ENCODE measurements at regions not wholly inside any gene's neighbourhood (a gene's known extent, or its start where the extent isn't known, plus 50 kb on each side); places are given as distances from the start of the nearest gene placed in this dataset.

DNA sequence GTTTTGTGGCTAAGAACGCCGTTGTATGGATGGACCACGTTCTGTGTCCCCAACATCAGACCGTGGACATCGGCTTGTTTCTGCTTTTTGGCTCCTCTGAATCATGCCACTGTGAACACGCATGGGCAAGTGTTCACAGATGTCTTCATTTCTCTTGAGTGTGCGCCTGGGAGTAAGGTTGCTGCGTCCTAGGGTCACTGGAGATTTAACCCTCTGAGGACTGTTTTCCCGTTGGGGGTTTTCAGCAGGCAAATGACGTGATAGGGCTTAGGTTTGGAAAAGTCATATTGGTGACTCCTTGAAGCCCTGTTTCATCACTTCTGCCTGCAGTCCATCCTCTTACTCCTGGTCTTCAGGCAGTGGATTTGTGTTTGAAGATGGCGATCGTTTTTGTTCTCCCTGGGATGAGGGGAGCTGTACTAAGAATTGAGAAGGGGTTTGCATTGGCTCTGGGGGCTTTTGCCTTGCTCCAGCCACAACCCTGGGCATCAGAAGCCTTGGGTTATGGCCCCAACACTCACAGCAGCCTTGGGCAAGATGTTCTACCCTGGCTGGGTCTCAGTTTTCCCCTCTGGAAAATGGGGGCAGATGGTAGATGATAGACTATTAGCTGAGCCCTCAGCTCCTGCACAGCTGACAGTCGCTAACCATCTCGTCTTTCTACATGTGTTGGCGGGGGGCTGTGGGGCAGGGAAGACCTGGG lies 67.2 kb upstream of the CIBAR2 start:
- CTCF ChIA-PET = no interaction called here
- Histone ChIP-seq H3K4ac (ENCODE audit: low read depth, low read length) (peak overlapping the region; percentile 49; the same call in 1 of the 2 replicates), H4K91ac (ENCODE audit: insufficient read depth, low read depth, low read length) (no peak overlapping the region), H3K9me1 (ENCODE audit: insufficient read depth, low read length) (peaks cover 15% of the 10 kb centered on the region), H2AK5ac (ENCODE audit: low read depth, low read length) (peak overlapping the region; percentile 86; the same call in 1 of the 2 replicates), H3K27ac (ENCODE audit: insufficient read depth, low read length) (no peak overlapping the region), H3K23ac (ENCODE audit: low read depth, low read length) (no peak overlapping the region), H2AK9ac (replicated peaks; ENCODE audit: low read depth, low read length, poor library complexity) (peak overlapping the region; percentile 29), H2BK5ac (ENCODE audit: low read depth, low read length, poor library complexity, severe bottlenecking) (no peak overlapping the region), H3K4me2 (ENCODE audit: low read depth, low read length) (no peak overlapping the region), H2BK20ac (ENCODE audit: low read depth, low read length) (peak overlapping the region; percentile 15; the same call in 1 of the 2 replicates), H3K27me3 (ENCODE audit: control insufficient read depth, insufficient read depth, low read length) (no peaks in the 10 kb centered on the region), H3K9ac (ENCODE audit: low read depth, low read length) (no peak overlapping the region), H2BK15ac (ENCODE audit: low read depth, low read length) (no peak overlapping the region), H2BK120ac (ENCODE audit: low read depth, low read length) (peak overlapping the region; percentile 28; the same call in 1 of the 2 replicates), H4K20me1 (ENCODE audit: insufficient read depth, low read length) (peaks cover 74% of the 10 kb centered on the region), H3K9me3 (ENCODE audit: control insufficient read depth, insufficient read depth, low read length) (peaks cover 6% of the 10 kb centered on the region), H2AFZ (replicated peaks; ENCODE audit: low read length, poor library complexity) (no peak overlapping the region), H3K36me3 (ENCODE audit: control insufficient read depth, insufficient read depth, low read length) (peaks cover 33% of the 10 kb centered on the region), H3K14ac (replicated peaks; ENCODE audit: low read depth, low read length) (no peak overlapping the region), H3K56ac (ENCODE audit: extremely low read depth, insufficient read depth, low read length) (no peak overlapping the region), H3K4me1 (ENCODE audit: control insufficient read depth, insufficient read depth, low read length) (peaks cover 20% of the 10 kb centered on the region), H3K4me3 (ENCODE audit: insufficient read depth, low read depth, low read length) (no peak overlapping the region), H4K5ac (ENCODE audit: low read depth, low read length) (no peak overlapping the region), H3K18ac (ENCODE audit: low read depth, low read length) (no peak overlapping the region), H3K79me1 (ENCODE audit: low read depth in 1 of 2, low read length in 2 of 2) (peaks cover 38 to 97% of the 10 kb centered on the region in 2 experiments), H4K8ac (ENCODE audit: low read depth in 2 of 2, low read length in 2 of 2) (peak overlapping the region in 1 of 2 experiments; percentile 34; a peak in 2 of 4 replicates)
- TF ChIP-seq POLR2A (IDR thresholded peaks at IDR 0.05; ENCODE audit: low read depth, low read length) (no peak), MAZ (IDR thresholded peaks at IDR 0.05; ENCODE audit: borderline replicate concordance, low read depth, low read length) (no peak), MXI1 (IDR thresholded peaks at IDR 0.05; ENCODE audit: borderline replicate concordance, low read depth, low read length) (no peak), RCOR1 (IDR thresholded peaks at IDR 0.05; ENCODE audit: insufficient replicate concordance, low read length) (no peak), NFE2L2 (IDR thresholded peaks at IDR 0.05; ENCODE audit: low read depth, low read length) (no peak), FOS (IDR thresholded peaks at IDR 0.05; ENCODE audit: low read depth, low read length) (no peak), MAFK (IDR thresholded peaks at IDR 0.05; ENCODE audit: low read depth, low read length) (no peak), RFX5 (IDR thresholded peaks at IDR 0.05; ENCODE audit: low read depth, low read length) (no peak), CEBPB (IDR thresholded peaks at IDR 0.05; ENCODE audit: low read depth, low read length) (no peak), CHD1 (IDR thresholded peaks at IDR 0.05; ENCODE audit: low read depth, low read length) (no peak), SMC3 (IDR thresholded peaks at IDR 0.05; ENCODE audit: low read depth, low read length) (no peak)
- TF ChIP-seq, protein P1, sequence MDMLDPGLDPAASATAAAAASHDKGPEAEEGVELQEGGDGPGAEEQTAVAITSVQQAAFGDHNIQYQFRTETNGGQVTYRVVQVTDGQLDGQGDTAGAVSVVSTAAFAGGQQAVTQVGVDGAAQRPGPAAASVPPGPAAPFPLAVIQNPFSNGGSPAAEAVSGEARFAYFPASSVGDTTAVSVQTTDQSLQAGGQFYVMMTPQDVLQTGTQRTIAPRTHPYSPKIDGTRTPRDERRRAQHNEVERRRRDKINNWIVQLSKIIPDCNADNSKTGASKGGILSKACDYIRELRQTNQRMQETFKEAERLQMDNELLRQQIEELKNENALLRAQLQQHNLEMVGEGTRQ (IDR thresholded peaks at IDR 0.05; ENCODE audit: low read depth, low read length) = no peak
- no peak for DNase-seq
- intact Hi-C loops (cut with micrococcal nuclease) = no loop called here
- no TSS peak for BruUV-seq (replicated peaks)
- POLR2A ChIA-PET (ENCODE audit: unreplicated experiment) = no interaction called here
- in situ Hi-C loops (cut with MboI; ENCODE audit: low sequenced_read_pairs) = no loop called here
- ATAC-seq (ENCODE audit: low read depth) = no peak
- WGBS, 2 experiments (ENCODE audit: extremely low coverage in 2 of 2, insufficient read length in 1 of 2) = 66% methylated on average over 5 of the region's 15 CpGs; no CpG with 5 or more reads in 1 of the 2 experiments
- dilution Hi-C loops (cut with HindIII; ENCODE audit: low sequenced_read_pairs, unreplicated experiment) = no loop called here

Measured in IMR-90 (cell line).